Activated CD8-positive, alpha-beta memory T cell treated with anti-CD3 and anti-CD28 coated beads for 4 hours (primary cell): ENCODE measurements at regions not wholly inside any gene's neighbourhood (a gene's known extent, or its start where the extent isn't known, plus 50 kb on each side); places are given as distances from the start of the nearest gene placed in this dataset.
"Not testable (repeated sequence)": the region's sequence is repeated elsewhere in the genome, so short reads cannot be mapped to it uniquely, and the experiment has no call there.

ENCODE experiments used
- DNase-seq, 2 donors: peaks; one replicate each; pipeline ENCODE4 v3.0.0-alpha.2; 2020; ENCODE audit warnings: low read depth in 2 of 2

DNA sequence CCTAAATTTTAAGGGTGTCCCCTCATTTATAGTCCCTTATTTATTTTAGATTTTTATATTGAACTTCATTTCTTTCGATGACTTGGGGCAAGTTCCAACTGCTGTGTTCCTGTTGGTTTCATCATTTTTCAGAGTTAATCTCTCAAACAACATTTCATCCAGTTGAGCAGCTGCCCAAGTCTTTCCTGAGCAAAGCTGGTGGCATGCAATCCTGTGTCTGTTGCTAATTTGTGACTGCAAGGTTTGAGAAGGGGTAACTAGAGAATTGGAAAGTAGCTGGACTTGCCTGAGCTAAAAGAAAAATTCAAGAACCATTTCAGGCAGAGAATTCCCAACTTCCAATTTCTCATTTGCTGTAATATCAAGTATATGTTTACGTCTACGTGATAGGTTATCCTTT, 881.5 kb upstream of the SLC35B3 start:
- DNase-seq = no peak

DNA sequence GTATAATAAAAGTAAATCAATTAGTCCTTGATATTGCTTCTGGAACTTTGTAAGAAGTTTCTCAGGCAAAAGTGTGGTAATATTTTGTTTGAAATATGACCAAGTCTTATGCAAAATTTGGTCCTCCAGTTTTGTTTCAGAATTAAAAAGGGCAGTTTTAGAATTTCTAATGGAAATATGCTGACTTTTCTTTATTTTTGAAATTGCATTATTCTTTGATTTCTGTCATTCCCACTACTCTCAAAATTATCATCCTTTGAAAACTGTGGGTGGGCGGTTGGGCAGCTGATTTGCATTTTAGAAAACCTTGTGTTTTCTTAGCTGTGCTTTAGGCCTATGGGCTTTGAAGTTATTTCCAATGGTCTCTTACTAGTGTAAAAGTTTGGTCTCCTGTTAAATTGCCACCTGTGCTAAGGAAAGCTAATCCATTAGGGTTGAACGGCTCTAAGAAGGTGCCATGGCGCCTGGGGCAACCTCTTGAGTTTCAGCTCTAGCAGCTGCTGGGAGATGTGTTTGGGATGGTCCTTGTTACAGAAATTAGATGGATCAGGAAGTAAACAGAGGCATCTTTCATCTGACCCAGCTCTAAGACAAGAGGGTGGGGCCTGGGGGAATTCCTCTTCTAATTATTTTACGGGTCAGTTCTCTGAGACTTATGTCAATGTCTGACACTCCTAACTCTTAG, 880.8 kb upstream of the SLC35B3 start:
- no peak for DNase-seq

DNA sequence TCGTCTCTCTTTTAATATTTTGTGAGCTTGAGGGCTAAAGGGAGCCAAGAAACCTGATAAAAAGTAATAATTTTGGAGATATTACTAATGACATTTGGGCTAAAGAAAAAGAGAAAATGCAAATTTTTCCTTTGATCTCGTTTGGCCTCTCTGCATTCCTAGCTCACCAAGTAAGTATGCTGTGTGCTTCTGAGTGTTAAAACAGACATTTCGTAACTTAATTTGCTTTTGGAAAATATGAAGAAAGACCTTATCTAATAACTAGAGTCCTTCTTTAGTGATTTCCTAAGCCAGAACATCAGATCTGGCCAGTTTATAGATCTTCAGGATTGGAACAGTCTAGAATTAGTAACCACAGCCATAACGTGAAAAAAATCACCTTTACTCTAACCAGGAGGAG, 872.9 kb upstream of the SLC35B3 start:
- DNase-seq = no peak

DNA sequence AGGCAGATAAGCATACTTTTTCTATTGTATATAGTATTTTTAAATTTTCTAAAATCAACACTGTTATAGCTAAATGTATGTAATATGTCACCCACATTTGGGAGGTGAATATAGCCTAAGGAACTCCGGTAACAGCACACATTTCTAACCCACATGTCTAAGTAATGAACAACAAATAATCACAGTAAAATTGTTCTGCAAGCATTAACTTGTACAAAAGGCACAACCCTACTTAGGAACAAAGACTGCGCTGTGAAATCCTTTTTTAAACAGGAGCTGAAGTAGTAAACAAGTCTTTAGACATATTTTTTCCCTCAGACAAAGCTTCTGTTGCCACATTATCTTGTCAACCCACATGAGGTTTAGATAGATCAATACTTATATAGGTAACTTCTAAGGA, 872.4 kb upstream of the SLC35B3 start:
- no peak for DNase-seq

DNA sequence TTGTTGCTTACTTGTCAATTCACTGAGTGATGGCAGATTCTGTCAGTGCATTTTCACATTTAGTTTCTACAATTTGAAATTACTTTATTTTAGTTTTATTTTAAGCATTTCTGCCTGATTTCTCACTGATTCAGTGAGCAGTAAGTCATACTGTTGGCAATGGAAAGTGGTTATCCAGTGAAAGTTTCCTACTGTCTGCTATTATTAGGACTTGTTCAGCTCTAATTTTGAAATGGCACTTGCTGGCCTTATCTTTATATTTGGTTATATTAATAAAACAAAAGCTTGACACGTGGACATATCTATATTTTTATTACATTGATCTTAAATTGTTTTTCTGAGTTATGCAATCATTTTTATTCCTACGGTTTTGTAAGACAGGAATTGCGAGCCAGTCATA, 871.8 kb upstream of the SLC35B3 start:
- no peak for DNase-seq

DNA sequence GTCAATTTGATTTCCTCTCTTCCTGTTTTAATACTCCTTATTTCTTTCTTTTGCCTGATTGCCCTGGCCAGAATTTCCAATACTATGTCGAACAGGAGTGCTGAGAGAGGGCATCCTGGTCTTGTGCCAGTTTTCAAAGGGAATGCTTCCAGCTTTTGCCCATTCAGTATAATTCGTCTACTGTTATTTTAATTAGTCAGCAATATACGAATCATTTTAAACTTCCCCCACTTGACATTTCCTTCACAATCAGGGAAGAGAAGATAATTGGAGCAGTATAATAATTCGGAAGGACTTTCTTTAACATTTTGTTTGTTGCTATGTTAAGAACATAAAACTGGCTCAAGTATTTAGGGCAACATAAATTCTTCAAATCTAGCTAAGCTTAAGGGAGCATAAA, 860.3 kb upstream of the SLC35B3 start:
- DNase-seq = no peak

DNA sequence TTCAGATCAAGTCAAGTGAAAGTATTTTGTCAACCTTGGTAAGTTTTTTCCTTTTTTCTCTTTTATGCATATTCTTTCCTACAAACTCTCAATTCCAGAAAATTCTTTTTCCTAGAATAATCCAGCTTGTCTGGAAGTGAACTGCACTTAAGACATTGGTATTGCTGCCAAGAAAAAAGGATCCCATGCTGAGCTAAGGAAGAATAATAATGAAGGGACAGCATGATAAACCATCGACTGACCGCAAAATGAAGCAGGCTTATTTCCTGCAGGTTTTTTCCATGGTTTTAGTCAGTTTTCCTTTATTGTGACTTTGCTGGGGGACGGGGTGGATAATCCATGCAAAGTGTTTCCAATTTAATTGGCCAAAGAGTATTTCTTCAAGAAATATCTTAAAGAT, 857.6 kb upstream of the SLC35B3 start:
- DNase-seq = no peak

DNA sequence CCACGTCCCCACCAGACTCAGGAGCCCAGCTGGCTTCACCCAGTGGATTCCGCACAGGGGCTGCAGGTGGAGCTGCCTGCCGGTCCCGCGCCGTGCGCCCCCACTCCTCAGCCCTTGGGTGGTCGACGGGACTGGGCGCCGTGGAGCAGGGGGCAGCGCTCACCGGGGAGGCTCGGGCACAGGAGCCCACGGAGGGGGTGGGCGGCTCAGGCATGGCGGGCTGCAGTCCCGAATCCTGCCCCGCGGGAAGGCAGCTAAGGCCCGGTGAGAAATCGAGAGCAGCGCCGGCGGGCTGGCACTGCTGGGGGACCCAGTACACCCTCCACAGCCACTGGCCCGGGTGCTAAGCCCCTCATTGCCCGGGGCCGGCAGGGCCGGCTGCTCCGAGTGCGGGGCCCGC, 855.0 kb upstream of the SLC35B3 start:
- DNase-seq = not testable (repeated sequence)

DNA sequence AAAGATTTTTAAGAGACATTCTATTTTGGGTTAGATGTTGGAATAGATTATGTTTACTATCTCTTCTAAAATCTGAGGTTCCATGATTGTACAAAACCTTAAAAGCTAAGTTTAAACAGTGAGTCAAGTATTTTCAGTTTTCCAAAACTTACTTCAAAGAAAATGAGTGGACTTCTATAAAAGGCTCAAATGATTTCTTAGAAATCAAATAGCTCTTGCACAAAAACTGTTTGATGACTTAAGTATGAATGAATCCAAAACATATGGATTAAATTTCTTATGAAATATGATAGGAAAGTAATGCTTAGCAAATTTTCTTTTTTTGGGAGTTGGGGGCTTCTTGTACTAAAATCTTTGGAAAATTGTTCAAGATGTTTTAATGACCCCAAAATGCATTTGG, 837.3 kb upstream of the SLC35B3 start:
- DNase-seq = no peak

DNA sequence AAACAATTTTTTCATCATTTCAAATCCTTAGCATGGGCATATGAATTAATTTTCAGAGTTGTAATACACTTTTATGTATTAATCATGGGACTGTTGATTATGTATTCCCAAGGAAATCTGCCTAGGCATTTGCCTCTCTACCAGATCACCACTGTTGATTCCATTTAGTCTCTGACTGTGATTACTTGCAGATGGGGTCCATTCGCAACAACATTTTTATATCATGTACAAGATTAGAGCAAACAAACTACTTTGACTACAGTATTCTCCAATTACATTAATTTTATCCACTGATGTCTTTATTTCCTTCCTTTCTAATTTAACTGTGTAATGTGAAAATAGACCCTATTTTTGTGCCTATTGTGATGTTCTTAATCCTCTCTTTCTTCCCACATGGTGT, 831.4 kb upstream of the SLC35B3 start:
- no peak for DNase-seq

DNA sequence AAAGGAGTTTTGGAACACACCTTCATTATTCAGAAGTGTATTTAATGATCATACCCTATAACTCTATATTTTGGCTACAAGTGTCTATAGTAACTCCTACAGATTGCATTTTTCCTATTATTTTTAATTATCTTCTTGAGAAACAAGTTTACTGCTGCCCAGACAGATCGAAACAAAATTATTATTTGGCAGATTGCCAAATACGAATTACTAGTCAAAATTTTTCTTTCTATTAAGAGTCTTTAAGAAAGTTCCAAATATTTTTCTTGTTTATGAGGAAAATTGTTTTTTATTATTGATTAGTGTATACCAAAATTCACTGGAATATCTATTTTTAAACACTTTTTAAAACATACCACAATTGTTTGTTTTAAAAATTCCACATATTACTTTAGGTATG, 821.9 kb upstream of the SLC35B3 start:
- no peak for DNase-seq

DNA sequence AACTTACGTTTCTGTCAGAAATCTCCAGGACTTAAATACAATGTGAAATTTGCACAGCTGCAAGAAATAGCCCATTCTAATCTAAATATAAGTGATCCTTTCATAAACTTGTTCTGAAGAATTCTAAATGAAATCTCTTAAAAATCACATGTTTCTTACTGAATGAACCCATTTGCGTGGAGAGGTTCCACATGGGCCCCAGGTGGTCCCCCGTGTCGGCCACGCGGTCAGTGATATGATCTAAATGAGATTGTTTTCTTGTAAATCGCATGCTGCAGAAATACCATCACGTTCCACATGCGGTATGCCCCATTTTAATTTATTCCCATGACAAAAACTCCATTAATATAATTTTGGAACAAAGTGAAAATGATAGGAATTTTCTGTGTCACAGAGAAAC, 818.9 kb upstream of the SLC35B3 start:
- DNase-seq = no peak

DNA sequence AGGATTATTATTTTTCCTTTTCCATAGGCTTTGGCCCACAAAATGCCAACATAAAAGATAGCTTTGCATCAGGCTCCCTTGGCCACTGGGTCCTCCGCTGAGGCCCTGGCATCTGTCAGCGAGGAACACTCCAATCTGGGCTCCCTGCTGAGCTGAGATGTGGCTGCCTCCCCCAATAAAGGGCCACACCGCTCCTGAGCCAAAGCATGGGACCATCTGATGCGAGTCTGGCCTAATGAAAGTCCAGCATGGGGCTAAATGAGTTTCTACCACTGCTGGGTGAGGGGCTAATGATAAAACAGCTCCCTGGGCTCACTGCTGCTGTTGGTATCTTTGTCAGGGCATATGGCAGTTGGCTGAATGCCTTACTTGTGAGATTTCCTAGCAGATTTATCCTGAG, 817.5 kb upstream of the SLC35B3 start:
- DNase-seq = no peak

DNA sequence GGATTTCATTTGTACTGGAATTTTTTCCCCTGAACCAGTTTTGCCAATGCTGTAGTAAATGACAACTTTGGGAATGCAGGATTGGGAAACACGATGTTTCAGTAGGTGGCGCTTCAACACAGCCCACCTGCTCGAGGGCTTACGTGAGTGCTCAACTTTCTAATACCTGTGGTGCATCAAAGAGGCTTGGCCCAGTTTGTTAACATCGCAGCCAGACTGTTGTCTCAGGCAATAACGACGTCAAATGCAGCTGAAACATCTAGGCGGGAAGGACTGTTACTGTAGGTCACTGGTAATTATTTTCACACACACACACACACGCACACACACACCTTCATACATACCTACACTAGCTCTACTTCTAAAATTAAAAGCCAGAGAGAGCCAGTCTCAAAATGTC, 815.5 kb upstream of the SLC35B3 start:
- DNase-seq = no peak

DNA sequence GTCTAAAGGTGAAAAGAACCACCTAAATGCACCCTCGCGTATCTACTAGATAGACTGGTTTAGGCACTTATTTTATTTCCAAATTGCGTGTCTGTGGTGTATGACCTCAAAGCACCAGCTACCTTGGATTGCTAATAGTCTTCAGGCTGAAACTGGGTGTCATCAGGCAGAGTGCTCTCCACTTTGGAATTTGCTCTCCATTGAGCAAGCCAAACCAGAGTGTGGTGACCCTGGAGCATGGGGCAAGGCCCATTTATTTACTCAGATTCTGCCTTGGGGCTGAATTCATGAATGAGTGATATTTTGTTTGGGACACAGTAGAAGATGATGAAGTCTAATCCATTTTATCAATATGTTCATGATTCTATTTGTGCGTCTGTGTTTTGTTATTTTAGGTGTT, 812.8 kb upstream of the SLC35B3 start:
- no peak for DNase-seq

DNA sequence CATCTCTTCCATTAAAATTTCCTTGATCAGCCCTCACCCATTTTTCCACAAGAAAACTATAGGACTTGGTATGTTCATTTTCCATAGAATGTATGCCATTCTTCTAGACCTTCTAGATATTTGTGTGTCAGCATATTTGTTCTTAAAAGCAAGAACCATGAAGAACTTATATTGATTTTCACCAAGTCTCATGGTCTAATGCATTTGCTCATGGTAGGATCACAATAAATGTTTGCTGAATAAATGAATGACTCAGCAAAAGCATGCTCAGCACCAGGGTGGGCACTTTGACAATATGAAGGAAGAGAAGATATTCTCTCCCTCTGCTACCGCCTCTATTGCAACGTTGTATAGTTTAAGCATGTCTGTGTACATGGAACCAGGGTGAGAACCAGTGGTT, 805.5 kb upstream of the SLC35B3 start:
- DNase-seq = no peak

DNA sequence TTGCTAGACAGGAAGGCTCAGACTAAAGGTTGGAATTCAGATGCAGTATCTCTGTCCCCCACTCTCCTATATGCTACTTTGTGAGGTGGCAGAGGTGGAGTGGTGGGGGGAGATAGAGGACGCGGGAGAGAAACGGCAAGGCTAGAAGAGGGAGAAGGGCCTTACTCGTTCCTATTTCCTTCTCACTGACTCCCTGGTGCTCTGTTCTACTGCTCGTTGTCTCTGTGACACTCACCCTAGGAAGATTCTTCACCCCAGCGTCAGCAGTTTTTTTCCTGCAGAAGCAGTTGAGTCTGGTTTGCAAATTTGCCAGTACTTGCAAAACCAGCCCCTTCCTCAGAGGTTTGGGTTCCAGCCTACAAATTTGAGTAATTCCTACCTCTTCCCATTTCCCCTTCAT, 801.1 kb upstream of the SLC35B3 start:
- DNase-seq = no peak

DNA sequence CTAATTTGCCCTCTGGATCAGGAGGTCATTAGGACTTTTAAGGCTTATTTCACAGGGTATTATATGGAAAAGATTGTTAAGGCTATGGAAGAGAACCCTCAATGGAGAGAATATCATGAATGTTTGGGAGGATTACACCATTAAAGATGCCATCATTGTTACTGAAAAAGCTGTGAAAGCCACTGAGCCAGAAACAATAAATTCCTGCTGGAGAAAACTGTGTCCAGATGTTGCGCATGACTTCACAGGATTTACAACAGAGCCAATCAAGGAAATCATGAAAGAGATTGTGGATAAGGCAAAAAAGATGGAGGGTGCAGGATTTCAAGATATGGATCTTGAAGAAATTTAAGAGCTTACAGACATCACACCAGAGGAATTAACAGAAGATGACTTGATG, 798.3 kb upstream of the SLC35B3 start:
- no peak for DNase-seq

DNA sequence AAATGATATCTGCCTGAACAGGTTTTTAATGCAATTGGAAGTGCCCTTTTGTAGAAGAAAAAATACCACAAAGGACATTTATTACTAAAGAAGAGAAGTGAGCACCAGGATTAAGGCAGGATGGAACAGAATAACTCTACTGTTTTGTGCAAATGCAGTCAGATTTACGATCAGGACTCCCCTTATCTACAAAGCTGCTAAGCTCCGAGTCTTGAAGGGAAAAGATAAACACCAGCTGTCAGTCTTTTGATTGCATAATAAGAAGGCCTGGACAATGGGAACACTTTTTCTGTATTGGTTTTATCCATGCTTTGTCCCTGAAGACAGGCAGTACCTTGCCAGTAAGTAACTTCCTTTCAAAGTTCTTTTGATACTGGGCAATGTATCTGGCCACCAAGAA, 797.9 kb upstream of the SLC35B3 start:
- DNase-seq = no peak

DNA sequence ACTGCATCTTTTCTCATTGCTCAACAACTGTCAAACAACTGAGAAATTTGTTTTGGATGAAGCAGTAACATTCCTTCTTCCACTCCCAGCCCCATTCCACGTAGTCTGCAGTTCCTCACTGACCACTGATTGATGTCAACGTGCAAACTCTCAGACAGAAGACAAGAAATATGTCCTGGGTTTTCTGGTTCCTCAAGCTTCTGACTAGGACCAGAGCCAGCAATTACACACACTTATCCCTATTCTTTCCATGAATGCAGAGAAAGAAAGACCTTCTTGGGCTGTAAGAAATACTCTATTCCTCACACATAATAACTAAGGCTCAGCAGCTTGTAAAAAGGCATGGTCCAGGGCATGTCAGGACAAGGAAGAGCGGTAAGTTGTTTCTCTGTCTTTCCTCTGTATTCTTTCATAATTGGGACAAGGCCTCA, 790.1 kb upstream of the SLC35B3 start:
- DNase-seq = no peak

DNA sequence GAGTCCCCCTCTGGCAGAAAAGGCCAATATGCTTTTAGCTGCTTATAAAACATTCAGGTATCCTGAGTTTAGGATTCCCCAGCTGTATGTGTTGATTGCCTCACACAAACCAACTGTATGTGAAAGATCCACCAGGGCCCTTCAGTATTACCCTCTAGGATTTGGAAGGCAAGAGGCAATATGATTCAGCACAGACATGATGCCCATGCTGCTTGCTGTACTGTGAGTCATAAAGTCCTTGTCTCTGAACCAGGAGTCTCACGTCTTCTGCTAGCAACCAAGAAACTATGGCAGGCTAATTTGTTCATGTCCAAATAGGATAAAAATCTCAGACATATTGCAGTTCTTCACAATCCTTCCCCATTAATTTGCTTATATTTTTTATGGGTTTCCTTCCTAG, 789.2 kb upstream of the SLC35B3 start:
- DNase-seq = no peak

DNA sequence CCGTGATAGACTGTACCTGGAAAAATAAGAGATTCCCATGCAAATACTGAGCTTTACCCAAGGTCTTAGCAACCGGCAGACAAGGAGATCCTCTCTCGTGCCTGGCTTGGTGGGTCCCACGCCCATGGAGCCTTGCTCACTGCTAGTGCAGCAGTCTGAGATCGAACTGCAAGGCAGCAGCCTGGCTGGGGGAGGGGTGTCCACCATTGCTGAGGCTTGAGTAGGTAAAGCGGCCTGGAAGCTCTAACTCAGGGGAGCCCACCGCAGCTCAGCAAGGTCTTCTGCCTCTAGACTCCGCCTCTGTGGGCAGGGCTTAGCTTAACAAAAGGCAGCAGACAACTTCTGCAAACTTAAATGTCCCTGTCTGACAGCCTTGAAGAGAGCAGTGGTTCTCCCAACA, 778.4 kb upstream of the SLC35B3 start:
- not testable (repeated sequence) for DNase-seq

DNA sequence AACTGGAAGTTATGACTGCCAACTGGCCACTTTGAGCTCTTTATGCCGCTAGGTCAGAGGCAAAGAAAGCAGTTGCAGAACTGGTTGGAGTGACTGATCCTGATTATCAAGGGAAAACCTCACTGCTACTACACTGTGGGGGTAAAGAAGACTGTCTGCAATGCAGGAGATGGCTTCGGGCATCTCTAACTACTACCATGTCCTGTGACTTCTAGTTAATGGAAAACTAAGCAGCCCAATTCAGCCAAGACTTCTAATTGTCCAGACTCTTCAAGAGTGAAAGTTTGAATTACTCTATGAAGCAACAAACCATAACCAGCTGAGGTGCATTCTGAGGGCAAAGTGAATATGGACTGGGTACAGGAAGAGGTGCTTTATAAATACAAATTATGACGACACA, 773.6 kb upstream of the SLC35B3 start:
- DNase-seq = no peak

DNA sequence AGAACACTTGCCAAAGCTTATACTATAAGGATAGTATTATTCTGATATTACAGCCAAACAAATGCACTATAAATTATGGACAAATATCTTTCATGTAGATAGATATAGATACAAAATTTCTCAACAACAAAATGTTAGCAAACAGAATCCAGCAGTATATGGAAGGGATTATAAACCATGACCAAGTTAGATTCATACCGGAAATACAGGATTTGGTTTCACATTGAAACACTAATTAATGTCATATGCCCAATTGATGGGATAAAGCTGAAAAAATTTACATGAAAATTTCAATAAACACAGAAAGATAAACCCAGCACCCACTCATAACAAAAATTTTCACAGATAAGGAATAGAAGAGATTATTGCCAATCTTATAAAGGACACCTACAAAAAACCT, 770.3 kb upstream of the SLC35B3 start:
- DNase-seq = no peak

DNA sequence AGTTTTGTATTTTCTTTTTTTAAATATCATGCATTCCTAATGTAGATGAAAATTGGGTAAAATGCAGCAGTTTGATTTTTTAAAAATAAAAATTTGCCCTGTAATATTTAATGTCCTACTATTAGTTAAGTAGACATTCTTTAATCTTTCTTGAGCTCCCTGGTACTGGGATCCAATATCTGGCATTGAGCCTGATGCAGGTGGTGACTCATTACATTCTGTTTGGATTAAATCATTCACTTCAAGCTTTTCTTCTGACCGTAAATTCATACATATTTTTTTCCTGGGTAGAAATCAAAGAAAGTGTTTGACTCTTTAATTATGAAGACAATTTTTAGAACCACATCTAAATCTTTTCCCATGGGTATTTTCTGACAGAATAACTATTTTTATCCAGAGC, 768.8 kb upstream of the SLC35B3 start:
- DNase-seq = no peak
